GM18909 (cell line): ENCODE measurements at regions not wholly inside any gene's neighbourhood (a gene's known extent, or its start where the extent isn't known, plus 50 kb on each side); places are given as distances from the start of the nearest gene placed in this dataset.

Experiments
- ATAC-seq: cut with Tn5 transposase; IDR thresholded peaks from one replicate; pipeline ENCODE4 v1.9.1; 2021; ENCODE audit warnings: mild to moderate bottlenecking; ENCODE audit not compliant: unreplicated experiment, poor library complexity

GRCh38 chr16:51388516-51388951 lies 237.5 kb upstream of the SALL1 start:
- ATAC-seq = no peak

- no peak for ATAC-seq
Observed at GRCh38 chr16:51383909-51384308, 232.8 kb upstream of the SALL1 start.

- no peak for ATAC-seq
Observed at GRCh38 chr16:51382940-51383339, 231.9 kb upstream of the SALL1 start.

GRCh38 chr16:51382211-51382610 lies 231.1 kb upstream of the SALL1 start:
- no peak for ATAC-seq

- ATAC-seq = no peak
Observed at GRCh38 chr16:51376080-51376479, 225.0 kb upstream of the SALL1 start.

- ATAC-seq = no peak
Observed at GRCh38 chr16:51374790-51375189, 223.7 kb upstream of the SALL1 start.

- ATAC-seq = no peak
Observed at GRCh38 chr16:51374346-51374745, 223.3 kb upstream of the SALL1 start.

- no peak for ATAC-seq
Observed at GRCh38 chr16:51365715-51366114, 214.6 kb upstream of the SALL1 start.

GRCh38 chr16:51359141-51359955 lies 208.3 kb upstream of the SALL1 start:
- ATAC-seq = no peak

- ATAC-seq = no peak
Observed at GRCh38 chr16:51357839-51358238, 206.8 kb upstream of the SALL1 start.

- no peak for ATAC-seq
Observed at GRCh38 chr16:51355875-51356274, 204.8 kb upstream of the SALL1 start.

GRCh38 chr16:51355195-51355594 lies 204.1 kb upstream of the SALL1 start:
- ATAC-seq = no peak

- no peak for ATAC-seq
Observed at GRCh38 chr16:51353055-51353454, 202.0 kb upstream of the SALL1 start.

GRCh38 chr16:51349626-51350025 lies 198.6 kb upstream of the SALL1 start:
- no peak for ATAC-seq

GRCh38 chr16:51343411-51343810 lies 192.3 kb upstream of the SALL1 start:
- no peak for ATAC-seq

- no peak for ATAC-seq
Observed at GRCh38 chr16:51341204-51341603, 190.1 kb upstream of the SALL1 start.

- ATAC-seq = no peak
Observed at GRCh38 chr16:51337662-51338061, 186.6 kb upstream of the SALL1 start.

GRCh38 chr16:51328733-51329132 lies 177.7 kb upstream of the SALL1 start:
- ATAC-seq = no peak

GRCh38 chr16:51327001-51327400 lies 175.9 kb upstream of the SALL1 start:
- no peak for ATAC-seq

- ATAC-seq = no peak
Observed at GRCh38 chr16:51326131-51326856, 175.2 kb upstream of the SALL1 start.

- ATAC-seq = no peak
Observed at GRCh38 chr16:51321251-51321650, 170.2 kb upstream of the SALL1 start.

- ATAC-seq = no peak
Observed at GRCh38 chr16:51317575-51317974, 166.5 kb upstream of the SALL1 start.
